ENCODE measurements at regions not wholly inside any gene's neighbourhood (a gene's known extent, or its start where the extent isn't known, plus 50 kb on each side); places are given as distances from the start of the nearest gene placed in this dataset.
"Not testable (repeated sequence)": the region's sequence is repeated elsewhere in the genome, so short reads cannot be mapped to it uniquely, and the experiment has no call there.

GRCh38 chr1:95297906-95298305 is 63.9 kb downstream of the RWDD3 start:
- POLR2A ChIA-PET, CTCF ChIA-PET: not testable (repeated sequence)

GRCh38 chr1:95301091-95301490 is 67.1 kb downstream of the RWDD3 start:
- Histone ChIP-seq H3K9me3 (ENCODE audit: control insufficient read depth, insufficient read depth, low read depth, low read length) (no peaks in the 10 kb centered on the region), H3K36me3 (ENCODE audit: control insufficient read depth in 2 of 2, insufficient read depth in 1 of 2, low read length in 2 of 2) (no peaks in the 10 kb centered on the region), H3K27ac (ENCODE audit: extremely low read depth, low read depth, low read length) (no peak overlapping the region), H3K4me3 (ENCODE audit: low read depth, low read length) (no peak overlapping the region), H3K4me1 (ENCODE audit: control insufficient read depth, insufficient read depth, low read length) (no peaks in the 10 kb centered on the region)
- CTCF ChIA-PET, result no interaction called here
- TF ChIP-seq ZNF366 (tag by site-specific recombination; conservative IDR thresholded peaks at IDR 0.05) (no peak), ZNF354C (tag by site-specific recombination; IDR thresholded peaks at IDR 0.05; ENCODE audit: borderline replicate concordance, low read depth) (no peak), ZNF76 (tag by site-specific recombination; IDR thresholded peaks at IDR 0.05; ENCODE audit: borderline replicate concordance, low read depth) (no peak), ZNF585B (tag by site-specific recombination; IDR thresholded peaks at IDR 0.05) (no peak), ZNF701 (tag by site-specific recombination; IDR thresholded peaks at IDR 0.05) (no peak), ZNF791 (tag by site-specific recombination; IDR thresholded peaks at IDR 0.05) (no peak), ZNF174 (tag by site-specific recombination; IDR thresholded peaks at IDR 0.05) (no peak), ZNF513 (tag by site-specific recombination; IDR thresholded peaks at IDR 0.05) (no peak), ZNF433 (tag by site-specific recombination; IDR thresholded peaks at IDR 0.05; ENCODE audit: low read depth) (no peak), OVOL3 (tag by site-specific recombination; IDR thresholded peaks at IDR 0.05) (no peak), GLIS1 (tag by site-specific recombination; IDR thresholded peaks at IDR 0.05) (no peak)
- POLR2A ChIA-PET, result no interaction called here

More at GRCh38 chr1:95297906-95298305, 63.9 kb downstream of the RWDD3 start:
- H3K4me1 ChIP-seq (ENCODE audit: control insufficient read depth, insufficient read depth, low read length); H3K36me3 ChIP-seq (ENCODE audit: control insufficient read depth in 2 of 2, insufficient read depth in 1 of 2, low read length in 2 of 2); H3K27ac ChIP-seq (ENCODE audit: extremely low read depth, low read depth, low read length); H3K9me3 ChIP-seq (ENCODE audit: control insufficient read depth, insufficient read depth, low read depth, low read length); H3K4me3 ChIP-seq (ENCODE audit: low read depth, low read length): not testable (repeated sequence)

GRCh38 chr1:95301614-95302013 is 67.6 kb downstream of the RWDD3 start:
- CTCF ChIA-PET, result interaction anchor here (0.6 kb wide), 1 partner anchor 35 kb away, joined by 3 read pairs; no protein-coding TSS in a partner anchor
- Histone ChIP-seq H3K4me1 (ENCODE audit: control insufficient read depth, insufficient read depth, low read length) (no peaks in the 10 kb centered on the region), H3K36me3 (ENCODE audit: control insufficient read depth in 2 of 2, insufficient read depth in 1 of 2, low read length in 2 of 2) (no peaks in the 10 kb centered on the region), H3K27ac (ENCODE audit: extremely low read depth, low read depth, low read length) (no peak overlapping the region), H3K9me3 (ENCODE audit: control insufficient read depth, insufficient read depth, low read depth, low read length) (no peaks in the 10 kb centered on the region), H3K4me3 (ENCODE audit: low read depth, low read length) (no peak overlapping the region)
- POLR2A ChIA-PET, result interaction anchor here (0.5 kb wide), 1 partner anchor 25 kb away, joined by 4 read pairs; no protein-coding TSS in a partner anchor
- TF ChIP-seq ZNF747 (tag by site-specific recombination; IDR thresholded peaks at IDR 0.05) (no peak), PRDM4 (tag by site-specific recombination; IDR thresholded peaks at IDR 0.05) (no peak), ZBTB8A (tag by site-specific recombination; IDR thresholded peaks at IDR 0.05) (no peak), ZNF660 (tag by site-specific recombination; IDR thresholded peaks at IDR 0.05) (no peak), TCF7L2 (IDR thresholded peaks at IDR 0.05; ENCODE audit: borderline replicate concordance, low read depth, low read length) (no peak), ZNF776 (tag by site-specific recombination; IDR thresholded peaks at IDR 0.05; ENCODE audit: borderline replicate concordance) (no peak), ZNF677 (tag by site-specific recombination; IDR thresholded peaks at IDR 0.05) (no peak), ZNF670 (tag by site-specific recombination; IDR thresholded peaks at IDR 0.05; ENCODE audit: low read depth) (no peak), ZNF449 (tag by site-specific recombination; IDR thresholded peaks at IDR 0.05) (no peak), RBAK (tag by site-specific recombination; IDR thresholded peaks at IDR 0.05) (no peak), ZNF394 (tag by site-specific recombination; IDR thresholded peaks at IDR 0.05; ENCODE audit: borderline replicate concordance) (no peak), ZNF140 (tag by site-specific recombination; IDR thresholded peaks at IDR 0.05) (no peak), ZNF585B (tag by site-specific recombination; IDR thresholded peaks at IDR 0.05) (no peak), ZNF433 (tag by site-specific recombination; IDR thresholded peaks at IDR 0.05; ENCODE audit: low read depth) (no peak), ZNF549 (tag by site-specific recombination; IDR thresholded peaks at IDR 0.05) (no peak), EGR2 (tag by site-specific recombination; IDR thresholded peaks at IDR 0.05; ENCODE audit: low read depth) (no peak), ZNF239 (tag by site-specific recombination; IDR thresholded peaks at IDR 0.05) (no peak), ZNF18 (tag by site-specific recombination; IDR thresholded peaks at IDR 0.05) (no peak)

Data from HEK293 (cell line).